Putamen (tissue), 1 donor: ENCODE measurements at regions not wholly inside any gene's neighbourhood (a gene's known extent, or its start where the extent isn't known, plus 50 kb on each side); places are given as distances from the start of the nearest gene placed in this dataset.

Source experiments
- DNase-seq: peaks from one replicate; pipeline ENCODE4 v3.0.0-alpha.2; 2016; ENCODE audit warnings: low spot score

GRCh38 chr15:39153058-39153714 is 427.7 kb upstream of the THBS1 start:
- DNase-seq = no peak

GRCh38 chr15:39153716-39154115 is 427.2 kb upstream of the THBS1 start:
- DNase-seq = no peak

- no peak for DNase-seq
Measured at GRCh38 chr15:39154227-39154638, 426.6 kb upstream of the THBS1 start.

GRCh38 chr15:39154776-39155175 is 426.1 kb upstream of the THBS1 start:
- DNase-seq = no peak

GRCh38 chr15:39156166-39156565 is 424.7 kb upstream of the THBS1 start:
- DNase-seq = no peak

GRCh38 chr15:39156646-39157250 is 424.1 kb upstream of the THBS1 start:
- no peak for DNase-seq

GRCh38 chr15:39157882-39158281 is 423.0 kb upstream of the THBS1 start:
- no peak for DNase-seq

- DNase-seq = no peak
Measured at GRCh38 chr15:39159833-39160232, 421.0 kb upstream of the THBS1 start.

- DNase-seq = no peak
Measured at GRCh38 chr15:39161096-39161495, 419.8 kb upstream of the THBS1 start.

- DNase-seq = no peak
Measured at GRCh38 chr15:39165020-39165706, 415.7 kb upstream of the THBS1 start.

GRCh38 chr15:39167164-39168058 is 413.5 kb upstream of the THBS1 start:
- no peak for DNase-seq

GRCh38 chr15:39171944-39172368 is 408.9 kb upstream of the THBS1 start:
- peak; percentile 49 for DNase-seq

GRCh38 chr15:39172380-39173281 is 408.2 kb upstream of the THBS1 start:
- no peak for DNase-seq

- DNase-seq = no peak
Measured at GRCh38 chr15:39173426-39173825, 407.5 kb upstream of the THBS1 start.

GRCh38 chr15:39174332-39174731 is 406.5 kb upstream of the THBS1 start:
- DNase-seq = no peak

- no peak for DNase-seq
Measured at GRCh38 chr15:39176030-39176429, 404.8 kb upstream of the THBS1 start.

GRCh38 chr15:39177561-39177960 is 403.3 kb upstream of the THBS1 start:
- DNase-seq = no peak

- DNase-seq = no peak
Measured at GRCh38 chr15:39180030-39180429, 400.8 kb upstream of the THBS1 start.

- no peak for DNase-seq
Measured at GRCh38 chr15:39180483-39180933, 400.4 kb upstream of the THBS1 start.

- DNase-seq = no peak
Measured at GRCh38 chr15:39181056-39181747, 399.7 kb upstream of the THBS1 start.

- DNase-seq = no peak
Measured at GRCh38 chr15:39181940-39182339, 398.9 kb upstream of the THBS1 start.
